ENCODE measurements at regions not wholly inside any gene's neighbourhood (a gene's known extent, or its start where the extent isn't known, plus 50 kb on each side); places are given as distances from the start of the nearest gene placed in this dataset.

- TF ChIP-seq CTCF (conservative IDR thresholded peaks at IDR 0.05) = no peak
- no peak for TF ChIP-seq EZH2 (IDR thresholded peaks at IDR 0.05; ENCODE audit: low read depth)
- no peaks in the 10 kb centered on the region for H3F3A ChIP-seq (ENCODE audit: insufficient read depth, low read depth)
- DNase-seq = no peak
- intact Hi-C loops (cut with micrococcal nuclease; ENCODE audit: unreplicated experiment) = no loop called here
- no peak overlapping the region for H3K4me2 ChIP-seq
- no peaks in the 10 kb centered on the region for H3K9me2 ChIP-seq (ENCODE audit: insufficient read depth)
- no peaks in the 10 kb centered on the region for H3K9me3 ChIP-seq (ENCODE audit: insufficient read depth, low read depth)
- H3K36me3 ChIP-seq (ENCODE audit: low read depth) = no peaks in the 10 kb centered on the region
- H4K20me1 ChIP-seq (ENCODE audit: insufficient read depth) = no peaks in the 10 kb centered on the region
- H3K27me3 ChIP-seq (ENCODE audit: insufficient read depth, low read depth) = no peaks in the 10 kb centered on the region
- no peak overlapping the region for H2AFZ ChIP-seq
- H3K4me3 ChIP-seq = no peak overlapping the region
- no TSS peak for BruUV-seq (replicated peaks)
- ChIA-PET CTCF (no interaction called here), POLR2A (ENCODE audit: unreplicated experiment) (no interaction called here)
- no peak overlapping the region for H3K27ac ChIP-seq
- H3K79me2 ChIP-seq (ENCODE audit: low read depth) = no peaks in the 10 kb centered on the region
- no peaks in the 10 kb centered on the region for H3K4me1 ChIP-seq (replicated peaks; ENCODE audit: insufficient read depth)
Measured at GRCh38 chr5:118478852-118479251, 509.5 kb downstream of the DTWD2 start.

DNA sequence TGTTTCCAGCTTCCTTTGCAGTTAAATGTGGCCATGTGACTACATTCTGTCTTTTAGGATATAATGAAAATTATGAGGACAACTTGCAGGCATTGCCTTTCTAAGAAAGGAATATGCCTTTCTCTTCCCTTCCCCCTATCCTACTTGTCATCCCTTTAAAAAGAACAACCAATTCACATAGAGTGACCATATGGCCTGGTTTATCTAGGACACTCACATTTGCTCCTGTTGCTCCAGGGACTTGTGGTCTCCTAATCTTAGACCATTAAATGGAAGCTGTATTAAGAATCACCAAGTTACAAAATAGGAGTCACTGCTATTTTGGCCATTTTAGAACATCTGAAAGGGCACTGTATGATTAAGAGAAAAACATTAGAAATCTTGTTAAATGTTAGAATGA is 520.3 kb downstream of the DTWD2 start:
- Histone ChIP-seq H3K4me1 (replicated peaks; ENCODE audit: insufficient read depth) (no peaks in the 10 kb centered on the region), H3K4me3 (no peak overlapping the region), H3K27me3 (ENCODE audit: insufficient read depth, low read depth) (no peaks in the 10 kb centered on the region), H3K79me2 (ENCODE audit: low read depth) (no peaks in the 10 kb centered on the region), H3K36me3 (ENCODE audit: low read depth) (no peaks in the 10 kb centered on the region), H4K20me1 (ENCODE audit: insufficient read depth) (no peaks in the 10 kb centered on the region), H3K27ac (no peak overlapping the region), H2AFZ (no peak overlapping the region), H3K9me2 (ENCODE audit: insufficient read depth) (no peaks in the 10 kb centered on the region), H3F3A (ENCODE audit: insufficient read depth, low read depth) (no peaks in the 10 kb centered on the region), H3K4me2 (no peak overlapping the region), H3K9me3 (ENCODE audit: insufficient read depth, low read depth) (no peaks in the 10 kb centered on the region)
- DNase-seq = no peak
- TF ChIP-seq EZH2 (IDR thresholded peaks at IDR 0.05; ENCODE audit: low read depth) = no peak
- TF ChIP-seq CTCF (conservative IDR thresholded peaks at IDR 0.05) = no peak
- BruUV-seq (replicated peaks) = no TSS peak
- intact Hi-C loops (cut with micrococcal nuclease; ENCODE audit: unreplicated experiment) = no loop called here
- CTCF ChIA-PET = no interaction called here
- POLR2A ChIA-PET (ENCODE audit: unreplicated experiment) = no interaction called here

- Histone ChIP-seq H3K9me2 (ENCODE audit: insufficient read depth) (no peaks in the 10 kb centered on the region), H3K4me3 (no peak overlapping the region), H2AFZ (no peak overlapping the region), H4K20me1 (ENCODE audit: insufficient read depth) (no peaks in the 10 kb centered on the region), H3K36me3 (ENCODE audit: low read depth) (no peaks in the 10 kb centered on the region), H3K79me2 (ENCODE audit: low read depth) (no peaks in the 10 kb centered on the region), H3K27me3 (ENCODE audit: insufficient read depth, low read depth) (no peaks in the 10 kb centered on the region), H3K9me3 (ENCODE audit: insufficient read depth, low read depth) (no peaks in the 10 kb centered on the region), H3K4me2 (no peak overlapping the region), H3F3A (ENCODE audit: insufficient read depth, low read depth) (no peaks in the 10 kb centered on the region), H3K27ac (no peak overlapping the region), H3K4me1 (replicated peaks; ENCODE audit: insufficient read depth) (no peaks in the 10 kb centered on the region)
- ChIA-PET CTCF (no interaction called here), POLR2A (ENCODE audit: unreplicated experiment) (no interaction called here)
- no peak for TF ChIP-seq EZH2 (IDR thresholded peaks at IDR 0.05; ENCODE audit: low read depth)
- TF ChIP-seq CTCF (conservative IDR thresholded peaks at IDR 0.05) = no peak
- intact Hi-C loops (cut with micrococcal nuclease; ENCODE audit: unreplicated experiment) = no loop called here
- no TSS peak for BruUV-seq (replicated peaks)
- no peak for DNase-seq
Measured at GRCh38 chr5:118467103-118467502, 521.2 kb downstream of the DTWD2 start.
